ENCODE measurements at regions not wholly inside any gene's neighbourhood (a gene's known extent, or its start where the extent isn't known, plus 50 kb on each side); places are given as distances from the start of the nearest gene placed in this dataset.

GRCh38 chrX:98516120-98516519 is 1632.4 kb downstream of the RPA4 start:
- DNase-seq (ENCODE audit: insufficient read length, low spot score) (no peak), FAIRE-seq (no peak)
- no peak for TF ChIP-seq CTCF (IDR thresholded peaks at IDR 0.05; ENCODE audit: insufficient read depth, missing control alignments)

DNA sequence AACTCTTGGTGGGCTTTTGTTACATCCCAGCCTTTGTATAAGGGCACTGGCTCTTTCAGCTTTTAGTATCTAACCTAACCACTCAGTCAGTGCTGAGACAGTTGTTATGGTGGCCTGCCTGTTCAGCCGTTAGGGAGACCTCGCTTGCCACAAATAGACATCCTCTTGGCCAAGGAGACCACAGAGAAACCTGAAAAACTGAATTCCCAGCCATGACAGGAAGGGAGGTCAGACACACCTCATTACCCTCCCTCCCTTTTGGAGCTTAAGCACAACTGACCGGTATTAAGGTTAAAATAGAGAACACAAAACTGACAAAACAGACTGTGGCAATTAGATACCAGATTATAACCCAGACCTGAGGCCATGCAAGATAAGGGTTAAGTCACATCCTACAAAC is 1639.3 kb downstream of the RPA4 start:
- DNase-seq (ENCODE audit: insufficient read length, low spot score) (no peak), FAIRE-seq (no peak)
- no peak for TF ChIP-seq CTCF (IDR thresholded peaks at IDR 0.05; ENCODE audit: insufficient read depth, missing control alignments)

DNA sequence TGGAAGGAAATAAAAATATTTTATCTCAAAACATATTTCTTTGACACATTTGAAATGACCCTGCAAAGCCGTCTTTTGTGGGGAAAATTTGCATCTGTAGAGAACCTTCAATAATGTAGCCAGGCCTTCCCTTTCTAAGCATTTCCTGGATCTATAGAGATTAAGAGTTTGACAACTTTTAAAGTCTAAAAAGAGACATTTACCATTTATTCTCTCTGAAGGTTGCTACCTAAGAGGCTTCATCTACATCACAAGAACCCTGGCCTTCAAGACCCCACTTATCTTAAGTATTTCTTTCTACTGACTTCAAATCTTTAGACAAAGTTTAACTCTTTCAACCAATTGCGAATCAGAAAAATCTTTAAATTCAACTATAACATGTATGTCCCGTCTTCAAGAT is 1639.8 kb downstream of the RPA4 start:
- FAIRE-seq = peak; percentile 25
- no peak for DNase-seq (ENCODE audit: insufficient read length, low spot score)

GRCh38 chrX:98548519-98548918 is 1664.8 kb downstream of the RPA4 start:
- no peak for FAIRE-seq
- no peak for DNase-seq (ENCODE audit: insufficient read length, low spot score)
- no peak for TF ChIP-seq CTCF (IDR thresholded peaks at IDR 0.05; ENCODE audit: insufficient read depth, missing control alignments)

More for the DNA sequence above, 1639.8 kb downstream of the RPA4 start:
- TF ChIP-seq CTCF (IDR thresholded peaks at IDR 0.05; ENCODE audit: insufficient read depth, missing control alignments) = no peak

DNA sequence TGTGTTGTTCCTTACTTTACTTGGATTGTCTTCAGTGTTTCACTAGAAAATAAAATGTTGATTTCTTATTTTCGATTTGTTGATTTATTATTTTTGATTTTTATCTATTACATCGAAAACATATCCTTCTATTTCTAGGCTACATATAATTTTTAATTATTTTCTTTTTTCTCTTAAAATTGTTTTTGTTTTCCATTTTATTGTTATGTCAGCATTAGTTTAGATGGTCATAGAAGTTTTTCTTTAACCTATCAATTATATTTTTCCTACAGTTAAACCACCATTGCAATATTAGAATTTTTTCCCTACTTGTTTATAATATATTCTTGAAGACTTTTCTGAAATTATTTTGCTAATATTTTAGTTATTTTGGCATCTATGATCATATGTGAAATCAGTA is 1685.1 kb downstream of the RPA4 start:
- FAIRE-seq (no peak), DNase-seq (ENCODE audit: insufficient read length, low spot score) (no peak)
- TF ChIP-seq CTCF (IDR thresholded peaks at IDR 0.05; ENCODE audit: insufficient read depth, missing control alignments) = no peak

GRCh38 chrX:98605941-98606340 is 1722.2 kb downstream of the RPA4 start:
- DNase-seq (ENCODE audit: insufficient read length, low spot score) (no peak), FAIRE-seq (no peak)
- no peak for TF ChIP-seq CTCF (IDR thresholded peaks at IDR 0.05; ENCODE audit: insufficient read depth, missing control alignments)

DNA sequence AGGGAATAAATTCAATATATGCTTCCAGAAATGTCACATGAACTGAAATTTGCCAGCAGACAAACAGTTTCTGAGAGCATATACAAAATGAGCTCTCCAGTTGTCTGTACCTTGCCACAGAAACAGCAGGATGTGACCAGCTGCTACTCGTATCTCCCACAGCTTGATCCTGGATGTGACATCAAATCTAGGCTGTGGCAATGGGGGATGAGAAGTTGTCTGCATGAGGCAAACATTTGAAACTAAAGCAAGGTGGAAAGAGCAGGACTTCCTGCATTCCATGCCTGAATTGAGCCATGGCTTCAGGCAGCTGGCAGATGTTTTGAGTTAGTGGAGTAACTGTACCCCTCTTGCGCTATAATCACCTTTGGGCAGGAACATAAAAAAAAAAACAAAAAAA is 1724.0 kb downstream of the RPA4 start:
- TF ChIP-seq CTCF (IDR thresholded peaks at IDR 0.05; ENCODE audit: insufficient read depth, missing control alignments) = no peak
- FAIRE-seq (no peak), DNase-seq (ENCODE audit: insufficient read length, low spot score) (no peak)
